ENCODE measurements at regions not wholly inside any gene's neighbourhood (a gene's known extent, or its start where the extent isn't known, plus 50 kb on each side); places are given as distances from the start of the nearest gene placed in this dataset.

- TF ChIP-seq EP300 (IDR thresholded peaks at IDR 0.05), result no peak
- TF ChIP-seq CTCF (IDR thresholded peaks at IDR 0.05), result no peak
Observed at GRCh38 chr12:113762155-113762881, 203.8 kb downstream of the RBM19 start.
